K562 (cell line): ENCODE measurements at regions not wholly inside any gene's neighbourhood (a gene's known extent, or its start where the extent isn't known, plus 50 kb on each side); places are given as distances from the start of the nearest gene placed in this dataset.

Experiments
- ATAC-seq: fragments of 200-7000 bp; cut with Tn5 transposase; 3 replicates; pipeline ENCODE4 v1.9.1; 2020; ENCODE audit warnings: moderate library complexity
- BruUV-seq: library from RNA; stranded (reverse); fragments of 400-500 nt; replicated peaks from 2 replicates; lab custom pipeline; 2021; lab: Mats Ljungman, UMichigan
- CTCF ChIA-PET: fragments of 300-600 bp; formaldehyde crosslinking; extraction: SDS; loops from one replicate; lab custom pipeline; 2021; ENCODE audit warnings: low intra/inter-chr PET ratio; lab: Yijun Ruan, JAX
- POLR2A ChIA-PET: fragments of 300-600, 350-650 bp; sonication (Branson Sonifier 250); formaldehyde crosslinking; extraction: SDS; loops from one replicate; lab custom pipeline; 2021; ENCODE audit warnings: antibody characterized with exemption, inconsistent platforms; lab: Yijun Ruan, JAX
- DNase-seq, 4 experiments: peaks; one replicate each; pipeline versions ENCODE4 v3.0.0 to v3.0.0-alpha.2; 2011 to 2018; ENCODE audit warnings: low spot score in 3 of 4, mixed read lengths in 3 of 4; ENCODE audit errors: extremely low read depth in 1 of 4
- FAIRE-seq: peaks from 2 replicates; lab custom pipeline; 2011; peaks lifted over from hg19 to GRCh38; lab: Jason Lieb, UNC
- H2AFZ ChIP-seq: 2 replicates; pipeline ENCODE4 v1.6.0; 2011; ENCODE audit warnings: low read depth, low read length, control low read depth, inconsistent platforms
- H3K27ac ChIP-seq: fragments of 200-600 bp; 3 replicates; pipeline ENCODE4 v1.8.0; 2011; ENCODE audit warnings: low read depth, mild to moderate bottlenecking, control low read depth, inconsistent platforms, low read length, moderate library complexity, mixed read lengths; ENCODE audit errors: extremely low read depth
- H3K27me3 ChIP-seq, 2 experiments: fragments of 300-600 bp in 1 of 2; 2 replicates in 1 of 2; 3 replicates in 1 of 2; pipeline versions ENCODE4 v1.6.0 to v1.8.0; 2011; ENCODE audit warnings: inconsistent platforms in 2 of 2, low read length in 2 of 2, mild to moderate bottlenecking in 1 of 2, mixed read lengths in 1 of 2, moderate library complexity in 1 of 2; ENCODE audit not compliant: control insufficient read depth in 2 of 2, insufficient read depth in 2 of 2
- H3K36me3 ChIP-seq: fragments of 300-600 bp; 3 replicates; pipeline ENCODE4 v1.8.0; 2011; ENCODE audit warnings: mild to moderate bottlenecking, low read length, inconsistent platforms; ENCODE audit not compliant: control insufficient read depth, insufficient read depth
- H3K4me1 ChIP-seq, 2 experiments: fragments of 200-600 bp in 1 of 2; replicated peaks in 1 of 2; 2 replicates in 1 of 2; 3 replicates in 1 of 2; pipeline versions ENCODE4 v1.5.1 to v1.8.0; 2011; ENCODE audit warnings: inconsistent platforms in 2 of 2, low read length in 2 of 2, mild to moderate bottlenecking in 1 of 2, mixed read lengths in 1 of 2, moderate library complexity in 1 of 2; ENCODE audit not compliant: control insufficient read depth in 2 of 2, insufficient read depth in 2 of 2
- H3K4me2 ChIP-seq: 2 replicates; pipeline ENCODE4 v1.6.1; 2011; ENCODE audit warnings: low read length, control low read depth, inconsistent platforms, mixed read lengths; ENCODE audit not compliant: insufficient read depth
- H3K4me3 ChIP-seq: fragments of 200-600 bp; sonication (generic), shearing (Covaris generic); 2 replicates; pipeline ENCODE4 v1.5.1; 2016; ENCODE audit warnings: control low read depth, inconsistent platforms
- H3K79me2 ChIP-seq: fragments of 200-600 bp; 3 replicates; pipeline ENCODE4 v1.8.0; 2011; ENCODE audit warnings: low read length, inconsistent platforms; ENCODE audit not compliant: control insufficient read depth, insufficient read depth
- H3K9ac ChIP-seq, 2 experiments: 2 replicates each; pipeline versions ENCODE4 v1.6.0 to v1.6.1; 2011; ENCODE audit warnings: low read depth in 2 of 2, low read length in 2 of 2, control low read depth in 1 of 2, inconsistent platforms in 1 of 2, mild to moderate bottlenecking in 1 of 2, mixed read lengths in 1 of 2; ENCODE audit not compliant: insufficient read depth in 1 of 2
- H3K9me1 ChIP-seq: one replicate; pipeline ENCODE4 v1.6.0; 2011; ENCODE audit warnings: inconsistent platforms, mild to moderate bottlenecking, low read length, moderate library complexity; ENCODE audit not compliant: control insufficient read depth, insufficient read depth
- H3K9me3 ChIP-seq: replicated peaks from 2 replicates; pipeline ENCODE4 v1.5.1; 2011; ENCODE audit warnings: low read depth, low read length, inconsistent platforms; ENCODE audit not compliant: control insufficient read depth, insufficient read depth
- H4K20me1 ChIP-seq: replicated peaks from 2 replicates; pipeline ENCODE4 v1.6.1; 2011; ENCODE audit warnings: low read length, inconsistent platforms, mixed read lengths; ENCODE audit not compliant: control insufficient read depth, insufficient read depth
- CXXC5 ChIP-seq: fragments of 250-450 bp; sonication (Bioruptor Pico); IDR thresholded peaks from 2 replicates; pipeline ENCODE4 v1.8.0; 2022; ENCODE audit warnings: inconsistent platforms, mild to moderate bottlenecking, moderate library complexity
- DIDO1 ChIP-seq: fragments of 450-650 bp; IDR thresholded peaks from 2 replicates; pipeline ENCODE4 v1.6.1; 2016; ENCODE audit warnings: low read depth, missing biosample characterization, missing genetic modification characterization
- KHSRP ChIP-seq: fragments of 450-650 bp; IDR thresholded peaks from 2 replicates; pipeline ENCODE4 v1.6.1; 2017
- RBFOX2 ChIP-seq: fragments of 200-400 bp; formaldehyde crosslinking; IDR thresholded peaks from 2 replicates; pipeline ENCODE4 v1.6.1; 2017; ENCODE audit warnings: low read depth, mild to moderate bottlenecking, low read length, moderate library complexity
- SIN3A ChIP-seq, 2 experiments: fragments of 150-350 bp in 1 of 2; IDR thresholded peaks; 2 replicates each; pipeline ENCODE4 v1.6.1; 2011 to 2016; ENCODE audit warnings: borderline replicate concordance in 2 of 2, low read depth in 2 of 2, low read length in 2 of 2, mild to moderate bottlenecking in 2 of 2, moderate library complexity in 2 of 2; ENCODE audit not compliant: control insufficient read depth in 1 of 2
- SMARCE1 ChIP-seq: fragments of 450-650 bp; IDR thresholded peaks from 2 replicates; pipeline ENCODE4 v1.7.1; 2016; ENCODE audit warnings: mild to moderate bottlenecking
- SPI1 ChIP-seq: IDR thresholded peaks from 2 replicates; pipeline ENCODE4 v1.6.1; 2011; ENCODE audit warnings: low read depth, low read length, control low read depth, borderline replicate concordance
- ZBTB8A ChIP-seq: fragments of 450-650 bp; IDR thresholded peaks from 2 replicates; pipeline ENCODE4 v1.6.1; 2018; ENCODE audit warnings: mild to moderate bottlenecking, moderate library complexity; ENCODE audit not compliant: partially characterized antibody
- ZFPM2 ChIP-seq: fragments of 250-450 bp; sonication (Bioruptor Pico); IDR thresholded peaks from 2 replicates; pipeline ENCODE4 v1.5.1; 2022; ENCODE audit warnings: mild to moderate bottlenecking
- ZNF431 ChIP-seq: sonication (generic); formaldehyde crosslinking; IDR thresholded peaks from 2 replicates; pipeline ENCODE4 v1.8.0; 2022; ENCODE audit warnings: mild to moderate bottlenecking, missing genetic modification reagents
- ZNF780A ChIP-seq: fragments of 250-450 bp; sonication (Bioruptor Pico); IDR thresholded peaks from 2 replicates; pipeline ENCODE4 v1.5.0; 2021; ENCODE audit warnings: mild to moderate bottlenecking
- WGBS: fragments of 100-300 bp; shearing (Covaris generic); methylation state at CpG from one replicate; pipeline ENCODE4 v1.1.6; 2016; ENCODE audit warnings: low coverage, mixed read lengths; ENCODE audit not compliant: insufficient coverage; ENCODE audit errors: missing lambda C conversion rate; 5-methylcytosine and 5-hydroxymethylcytosine counted together
- in situ Hi-C: fragments of 300-500 bp; cut with MboI; formaldehyde crosslinking; loops from 4 replicates; pipeline ENCODE4 v1.15.0; 2018; ENCODE audit warnings: inconsistent platforms, mixed read lengths
- intact Hi-C: fragments of 100-400 bp; cut with micrococcal nuclease; formaldehyde crosslinking; loops from 2 replicates; pipeline ENCODE4 v1.14.2; 2022
- TF ChIP-seq, protein P1 (sequence below): fragments of 450-650 bp; formaldehyde crosslinking; IDR thresholded peaks from 2 replicates; pipeline ENCODE4 v1.4.0; 2020; ENCODE audit warnings: mild to moderate bottlenecking, moderate library complexity
- TF ChIP-seq, protein P2 (sequence below): fragments of 250-450 bp; sonication (Bioruptor Pico); IDR thresholded peaks from 2 replicates; pipeline ENCODE4 v1.5.0; 2020; ENCODE audit warnings: mild to moderate bottlenecking

DNA sequence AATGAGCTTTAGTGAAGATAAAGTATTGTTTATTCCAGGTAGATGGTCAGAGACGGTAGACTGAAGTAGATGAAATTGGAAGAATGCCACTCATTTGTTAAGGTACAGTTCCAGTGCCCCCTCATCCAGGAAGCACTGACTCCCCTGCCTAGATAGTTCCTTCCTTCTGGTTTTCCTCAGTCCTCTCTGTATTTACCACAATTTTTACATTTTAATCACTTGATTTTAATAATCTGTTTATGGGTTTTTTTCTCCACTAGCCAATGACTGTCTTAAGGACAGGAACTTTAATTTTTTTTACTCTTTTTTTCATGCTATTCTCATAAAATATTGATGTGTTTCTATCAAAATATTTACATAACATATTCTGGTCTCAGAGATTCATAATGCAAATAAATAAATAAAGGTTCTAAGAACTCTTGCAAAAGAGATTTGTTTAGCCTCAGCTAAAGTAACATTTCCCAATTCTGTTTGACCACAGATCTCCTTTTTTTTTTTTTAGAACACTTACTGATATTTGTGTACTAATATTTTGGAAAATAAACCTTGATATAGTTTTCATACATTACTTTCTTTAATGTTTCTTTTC lies 651.6 kb downstream of the PLPP3 start:
- DNase-seq (no peak), ATAC-seq (no peak), FAIRE-seq (no peak)
- 0% methylated on average over 1 of the region's 1 CpG for WGBS
- H4K20me1 ChIP-seq = no peaks in the 10 kb centered on the region
- H3K27me3 ChIP-seq = no peaks in the 10 kb centered on the region
- H2AFZ ChIP-seq = no peak overlapping the region
- ChIA-PET CTCF (interaction anchor here (0.7 kb wide), 1 partner anchor 13 kb away, joined by 4 read pairs; no protein-coding TSS in a partner anchor), POLR2A (no interaction called here)
- no peaks in the 10 kb centered on the region for H3K9me1 ChIP-seq
- no peak overlapping the region for H3K4me2 ChIP-seq
- no peaks in the 10 kb centered on the region for H3K4me1 ChIP-seq
- H3K79me2 ChIP-seq = no peaks in the 10 kb centered on the region
- in situ Hi-C loops = no loop called here
- TF ChIP-seq SPI1 (no peak), ZNF431 (CRISPR knock-in tag) (no peak), RBFOX2 (no peak), KHSRP (no peak)
- no peak overlapping the region for H3K4me3 ChIP-seq
- H3K27ac ChIP-seq = no peak overlapping the region
- no peaks in the 10 kb centered on the region for H3K9me3 ChIP-seq
- H3K9ac ChIP-seq = no peak overlapping the region
- H3K36me3 ChIP-seq = no peaks in the 10 kb centered on the region
- BruUV-seq = no TSS peak
- intact Hi-C loops = no loop called here

DNA sequence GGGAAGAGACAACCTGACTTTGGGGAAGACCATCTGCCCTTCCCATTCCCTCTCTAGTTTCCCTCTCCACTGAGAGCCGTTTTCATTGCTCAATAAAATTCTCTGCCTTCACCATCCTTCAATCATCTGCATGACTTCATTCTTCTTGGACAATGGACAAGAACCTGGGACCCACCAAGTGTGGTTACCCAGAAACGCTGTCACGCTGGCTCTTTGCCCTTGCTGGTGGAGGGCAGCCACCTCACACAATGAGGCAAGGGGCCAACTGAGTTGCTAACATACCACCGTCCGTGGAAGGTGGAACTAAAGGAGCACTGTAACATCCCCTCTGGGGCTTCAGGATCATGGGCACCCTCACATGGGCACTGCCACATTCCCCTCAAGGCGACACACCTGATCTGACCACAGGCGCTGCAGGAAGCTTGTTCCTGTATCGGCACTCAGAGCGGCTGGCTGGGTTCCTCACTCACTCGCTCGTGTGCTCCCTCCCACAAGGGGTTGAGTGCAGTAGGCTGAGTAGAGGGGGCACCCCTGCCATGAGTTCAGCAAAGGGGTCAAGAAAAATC lies 652.4 kb downstream of the PLPP3 start:
- no peaks in the 10 kb centered on the region for H3K36me3 ChIP-seq
- H3K27me3 ChIP-seq = no peaks in the 10 kb centered on the region
- CTCF ChIA-PET = no interaction called here
- no peaks in the 10 kb centered on the region for H3K9me1 ChIP-seq
- no peaks in the 10 kb centered on the region for H3K4me1 ChIP-seq
- intact Hi-C loops (no loop called here), in situ Hi-C loops (no loop called here)
- H3K27ac ChIP-seq = no peak overlapping the region
- H2AFZ ChIP-seq = no peak overlapping the region
- no peak overlapping the region for H3K9ac ChIP-seq
- no peaks in the 10 kb centered on the region for H4K20me1 ChIP-seq
- no peak for TF ChIP-seq DIDO1 (tag)
- TF ChIP-seq SIN3A (IDR thresholded peaks at IDR 0.05; ENCODE audit: borderline replicate concordance in 2 of 2, control insufficient read depth in 1 of 2, low read depth in 2 of 2, low read length in 2 of 2) = no peak
- no peak for TF ChIP-seq ZBTB8A
- TF ChIP-seq, protein P1, sequence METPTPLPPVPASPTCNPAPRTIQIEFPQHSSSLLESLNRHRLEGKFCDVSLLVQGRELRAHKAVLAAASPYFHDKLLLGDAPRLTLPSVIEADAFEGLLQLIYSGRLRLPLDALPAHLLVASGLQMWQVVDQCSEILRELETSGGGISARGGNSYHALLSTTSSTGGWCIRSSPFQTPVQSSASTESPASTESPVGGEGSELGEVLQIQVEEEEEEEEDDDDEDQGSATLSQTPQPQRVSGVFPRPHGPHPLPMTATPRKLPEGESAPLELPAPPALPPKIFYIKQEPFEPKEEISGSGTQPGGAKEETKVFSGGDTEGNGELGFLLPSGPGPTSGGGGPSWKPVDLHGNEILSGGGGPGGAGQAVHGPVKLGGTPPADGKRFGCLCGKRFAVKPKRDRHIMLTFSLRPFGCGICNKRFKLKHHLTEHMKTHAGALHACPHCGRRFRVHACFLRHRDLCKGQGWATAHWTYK (CRISPR knock-in tag) = no peak
- TF ChIP-seq ZNF780A = no peak
- TF ChIP-seq, protein P2, sequence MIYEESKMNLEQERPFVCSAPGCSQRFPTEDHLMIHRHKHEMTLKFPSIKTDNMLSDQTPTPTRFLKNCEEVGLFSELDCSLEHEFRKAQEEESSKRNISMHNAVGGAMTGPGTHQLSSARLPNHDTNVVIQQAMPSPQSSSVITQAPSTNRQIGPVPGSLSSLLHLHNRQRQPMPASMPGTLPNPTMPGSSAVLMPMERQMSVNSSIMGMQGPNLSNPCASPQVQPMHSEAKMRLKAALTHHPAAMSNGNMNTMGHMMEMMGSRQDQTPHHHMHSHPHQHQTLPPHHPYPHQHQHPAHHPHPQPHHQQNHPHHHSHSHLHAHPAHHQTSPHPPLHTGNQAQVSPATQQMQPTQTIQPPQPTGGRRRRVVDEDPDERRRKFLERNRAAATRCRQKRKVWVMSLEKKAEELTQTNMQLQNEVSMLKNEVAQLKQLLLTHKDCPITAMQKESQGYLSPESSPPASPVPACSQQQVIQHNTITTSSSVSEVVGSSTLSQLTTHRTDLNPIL (CRISPR knock-in tag) = no peak
- no peak for TF ChIP-seq SMARCE1
- TF ChIP-seq CXXC5 (CRISPR knock-in tag) = no peak
- TF ChIP-seq ZFPM2 (CRISPR knock-in tag) = no peak
- H3K9me3 ChIP-seq = no peaks in the 10 kb centered on the region
- FAIRE-seq (no peak), DNase-seq (no peak), ATAC-seq (no peak)
- H3K79me2 ChIP-seq = no peaks in the 10 kb centered on the region
- POLR2A ChIA-PET = no interaction called here
- no TSS peak for BruUV-seq
- 1% methylated on average over 11 of the region's 11 CpGs for WGBS
- no peak overlapping the region for H3K4me2 ChIP-seq
- no peak overlapping the region for H3K4me3 ChIP-seq
